ENCODE measurements at regions not wholly inside any gene's neighbourhood (a gene's known extent, or its start where the extent isn't known, plus 50 kb on each side); places are given as distances from the start of the nearest gene placed in this dataset.

- H3K9me3 Mint-ChIP-seq = peaks cover 0 to 6% (median 0%) of the 10 kb centered on the region in 6 donors
- H3K4me1 Mint-ChIP-seq = no peaks in the 10 kb centered on the region
- H3K27me3 Mint-ChIP-seq (ENCODE audit: low read depth in 3 of 3) = peaks cover 0 to 5% (median 2%) of the 10 kb centered on the region in 3 donors
- H3K36me3 Mint-ChIP-seq = peaks cover 0 to 7% (median 0%) of the 10 kb centered on the region in 3 donors
- DNase-seq = no peak
- no peak overlapping the region for H3K27ac Mint-ChIP-seq
- no peak overlapping the region for H3K4me3 Mint-ChIP-seq
Measured at GRCh38 chr6:156359912-156360311, 417.3 kb upstream of the ARID1B start.

- Mint-ChIP-seq H3K27me3 (ENCODE audit: low read depth in 3 of 3) (peaks cover 2 to 6% (median 5%) of the 10 kb centered on the region in 3 donors), H3K36me3 (peaks cover 0 to 7% (median 0%) of the 10 kb centered on the region in 3 donors), H3K4me1 (no peaks in the 10 kb centered on the region), H3K27ac (no peak overlapping the region), H3K4me3 (no peak overlapping the region), H3K9me3 (no peaks in the 10 kb centered on the region)
- DNase-seq = no peak
Measured at GRCh38 chr6:156352861-156353260, 424.3 kb upstream of the ARID1B start.

DNA sequence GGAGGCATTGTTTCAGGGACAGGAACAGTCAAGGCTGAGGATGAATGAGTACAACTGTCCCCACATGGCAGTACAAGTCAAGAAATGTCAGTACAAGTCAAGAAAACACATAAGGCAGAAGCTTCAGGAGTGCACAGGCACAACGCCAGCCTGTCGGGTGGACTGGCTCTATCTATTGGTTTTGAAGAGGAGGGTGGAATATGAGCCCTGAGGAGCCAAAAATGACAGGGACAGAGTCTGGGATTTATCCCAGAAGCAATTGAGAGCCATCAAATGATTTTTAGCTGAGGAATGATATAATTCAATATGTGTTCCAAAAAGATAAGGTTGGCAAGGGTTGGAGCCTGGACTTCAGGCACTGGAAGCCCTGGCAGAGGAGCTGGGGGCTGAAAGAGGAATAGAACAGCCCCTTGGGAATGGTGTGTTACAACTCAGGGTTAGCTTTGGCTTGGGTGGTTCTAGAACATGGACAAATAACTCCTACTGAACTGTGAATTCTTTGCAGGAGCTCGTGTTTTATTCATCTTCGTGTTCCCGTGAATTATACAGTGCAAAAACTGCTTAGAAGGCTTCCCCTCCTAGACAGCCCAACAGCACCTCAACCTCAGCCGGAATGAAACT lies 425.7 kb upstream of the ARID1B start:
- no peaks in the 10 kb centered on the region for H3K4me1 Mint-ChIP-seq
- H3K27me3 Mint-ChIP-seq (ENCODE audit: low read depth in 3 of 3) = peaks cover 2 to 6% (median 4%) of the 10 kb centered on the region in 3 donors
- H3K4me3 Mint-ChIP-seq = no peak overlapping the region
- DNase-seq = no peak
- no peak overlapping the region for H3K27ac Mint-ChIP-seq
- no peaks in the 10 kb centered on the region for H3K9me3 Mint-ChIP-seq
- no peaks in the 10 kb centered on the region for H3K36me3 Mint-ChIP-seq

- Mint-ChIP-seq H3K27ac (no peak overlapping the region), H3K27me3 (ENCODE audit: low read depth in 3 of 3) (peaks cover 2 to 6% (median 4%) of the 10 kb centered on the region in 3 donors)
Measured at GRCh38 chr6:156350337-156350736, 426.8 kb upstream of the ARID1B start.

DNA sequence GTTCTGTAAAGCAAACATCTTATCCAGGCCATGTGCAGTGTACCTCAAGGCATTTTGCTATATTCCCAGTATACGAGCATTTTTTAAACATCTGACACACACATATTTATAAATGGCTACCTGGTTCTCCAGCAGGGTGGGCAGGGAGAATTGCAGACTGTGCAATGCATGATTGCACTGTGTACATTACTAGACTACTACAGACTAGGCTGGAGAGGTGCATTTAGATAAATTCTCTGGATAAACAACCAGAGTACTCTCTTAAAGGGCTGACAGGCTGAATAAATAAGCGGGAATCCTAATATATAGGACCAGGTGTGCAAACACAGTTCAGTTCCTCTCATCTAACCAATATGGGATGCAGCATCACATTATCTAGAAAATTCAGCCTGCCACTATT lies 428.3 kb upstream of the ARID1B start:
- Mint-ChIP-seq H3K27ac (no peak overlapping the region), H3K9me3 (no peaks in the 10 kb centered on the region), H3K27me3 (ENCODE audit: low read depth in 3 of 3) (peaks cover 2 to 6% (median 4%) of the 10 kb centered on the region in 3 donors), H3K4me1 (peaks cover 5 to 6% of the 10 kb centered on the region in 2 donors), H3K36me3 (no peaks in the 10 kb centered on the region), H3K4me3 (no peak overlapping the region)
- DNase-seq = no peak

More at GRCh38 chr6:156350337-156350736, 426.8 kb upstream of the ARID1B start:
- Mint-ChIP-seq H3K4me1 (peaks cover 5 to 6% of the 10 kb centered on the region in 2 donors), H3K4me3 (no peak overlapping the region), H3K9me3 (no peaks in the 10 kb centered on the region), H3K36me3 (no peaks in the 10 kb centered on the region)
- DNase-seq = no peak

DNA sequence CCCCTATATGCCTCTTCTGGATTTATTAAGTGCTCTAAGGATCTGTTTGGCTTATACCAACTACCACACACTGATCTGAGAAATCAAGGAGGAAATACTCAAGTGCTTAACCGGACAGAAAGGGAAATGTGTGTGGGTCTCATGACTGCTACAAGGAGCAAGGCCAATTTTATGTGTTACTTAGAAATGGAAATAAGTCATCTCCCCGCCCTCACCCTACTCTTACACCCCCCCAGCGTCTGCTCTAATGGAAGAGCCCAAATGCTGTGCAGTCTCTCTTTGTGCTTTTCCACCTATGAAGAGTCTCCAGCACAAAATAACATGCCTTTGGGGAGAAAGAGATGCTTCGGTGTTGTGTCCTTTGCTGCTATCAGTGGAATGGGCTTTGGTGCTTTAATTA lies 428.8 kb upstream of the ARID1B start:
- no peaks in the 10 kb centered on the region for H3K9me3 Mint-ChIP-seq
- H3K4me3 Mint-ChIP-seq = no peak overlapping the region
- H3K36me3 Mint-ChIP-seq = no peaks in the 10 kb centered on the region
- peaks cover 5 to 6% of the 10 kb centered on the region in 2 donors for H3K4me1 Mint-ChIP-seq
- H3K27me3 Mint-ChIP-seq (ENCODE audit: low read depth in 3 of 3) = peaks cover 2 to 6% (median 4%) of the 10 kb centered on the region in 3 donors
- no peak overlapping the region for H3K27ac Mint-ChIP-seq
- no peak for DNase-seq

DNA sequence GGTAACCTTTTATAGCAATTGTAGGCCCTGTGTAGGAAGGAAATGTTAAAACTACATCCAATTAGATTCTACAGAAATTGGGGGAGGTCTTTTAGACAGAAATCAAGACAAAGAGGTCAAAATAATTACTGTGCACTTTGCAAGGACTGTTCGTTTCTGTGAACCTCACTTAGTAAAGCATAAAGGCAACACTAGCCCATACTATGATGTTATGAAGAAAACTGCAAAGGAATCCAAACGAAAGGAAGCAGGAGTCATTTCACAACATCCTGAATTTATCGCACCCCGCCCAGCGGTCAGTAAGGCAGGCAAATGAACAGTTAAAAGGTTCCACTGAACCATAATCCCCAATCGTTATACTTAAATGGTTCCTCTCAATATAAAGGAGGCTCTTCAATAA lies 429.5 kb upstream of the ARID1B start:
- Mint-ChIP-seq H3K4me3 (no peak overlapping the region), H3K27ac (no peak overlapping the region), H3K27me3 (ENCODE audit: low read depth in 3 of 3) (peaks cover 4 to 6% (median 5%) of the 10 kb centered on the region in 3 donors), H3K36me3 (no peaks in the 10 kb centered on the region), H3K4me1 (peaks cover 5 to 6% of the 10 kb centered on the region in 2 donors), H3K9me3 (no peaks in the 10 kb centered on the region)
- DNase-seq = no peak

DNA sequence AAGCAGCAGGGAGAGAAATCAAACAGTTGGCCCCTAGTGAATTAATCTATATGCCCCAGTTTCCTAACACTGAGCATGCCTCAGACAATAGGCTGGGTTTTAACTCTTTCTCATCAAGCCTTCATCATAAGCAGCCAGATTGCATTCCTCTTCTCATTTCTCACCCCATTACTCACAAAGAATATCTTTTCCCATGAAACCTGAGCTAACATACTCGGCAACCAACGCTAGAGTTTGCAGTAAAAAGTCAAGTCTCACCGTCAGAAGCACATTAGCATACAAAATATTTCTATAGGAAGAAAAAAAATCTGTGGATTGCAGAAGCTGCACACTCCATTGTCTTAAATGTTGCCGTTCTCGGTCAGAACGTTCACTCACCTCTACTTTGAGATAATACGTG lies 429.9 kb upstream of the ARID1B start:
- Mint-ChIP-seq H3K4me1 (peaks cover 5 to 6% of the 10 kb centered on the region in 2 donors), H3K4me3 (no peak overlapping the region), H3K27ac (no peak overlapping the region), H3K36me3 (no peaks in the 10 kb centered on the region), H3K27me3 (ENCODE audit: low read depth in 3 of 3) (peaks cover 4 to 6% (median 5%) of the 10 kb centered on the region in 3 donors), H3K9me3 (no peaks in the 10 kb centered on the region)
- no peak for DNase-seq

DNA sequence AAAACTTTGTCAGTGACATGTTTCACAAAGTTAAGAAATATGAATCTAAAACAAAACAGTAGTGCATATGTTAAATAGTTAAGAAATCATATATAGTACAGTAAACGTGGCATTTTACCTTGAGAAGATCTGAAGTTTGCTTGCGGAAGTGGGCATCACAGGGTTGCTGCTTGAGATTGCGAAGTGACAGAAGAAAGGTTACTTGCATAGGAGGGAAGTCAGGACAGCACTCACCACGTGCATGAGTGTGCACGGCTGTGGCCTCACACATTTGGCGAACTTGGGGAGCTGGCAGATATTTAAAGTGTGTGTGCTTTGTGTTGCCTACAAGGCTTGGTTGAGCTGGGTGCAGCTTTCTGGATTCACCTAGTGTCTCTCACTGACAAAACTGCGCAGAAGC lies 431.5 kb upstream of the ARID1B start:
- Mint-ChIP-seq H3K36me3 (no peaks in the 10 kb centered on the region), H3K27ac (no peak overlapping the region), H3K9me3 (peaks cover 0 to 3% (median 0%) of the 10 kb centered on the region in 6 donors), H3K4me3 (peak overlapping the region in 1 of 5 donors; percentile 0), H3K27me3 (ENCODE audit: low read depth in 3 of 3) (peaks cover 2 to 5% (median 4%) of the 10 kb centered on the region in 3 donors), H3K4me1 (peaks cover 5 to 6% of the 10 kb centered on the region in 2 donors)
- DNase-seq = no peak

GRCh38 chr6:156344491-156344890 lies 432.7 kb upstream of the ARID1B start:
- peaks cover 0 to 3% (median 0%) of the 10 kb centered on the region in 6 donors for H3K9me3 Mint-ChIP-seq
- no peak overlapping the region for H3K27ac Mint-ChIP-seq

DNA sequence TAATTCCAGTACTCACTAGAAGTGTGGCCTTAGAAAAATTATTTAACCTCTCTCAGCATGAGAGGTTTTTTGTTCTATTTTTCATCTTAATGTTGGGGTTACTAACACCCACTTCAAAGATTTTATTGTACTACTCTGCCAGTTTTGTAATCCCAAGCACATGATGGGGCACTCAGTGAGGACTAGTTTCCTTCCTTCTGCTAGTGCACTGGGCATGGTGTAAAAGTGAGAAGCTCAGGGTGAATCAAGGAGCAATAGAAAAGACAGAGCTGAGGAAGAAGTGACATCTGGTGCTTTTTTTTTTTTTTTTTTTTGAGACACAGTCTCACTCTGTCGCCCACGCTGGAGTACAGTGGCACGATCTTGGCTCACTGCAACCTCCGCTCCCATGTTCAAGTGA lies 439.4 kb upstream of the ARID1B start:
- Mint-ChIP-seq H3K36me3 (no peaks in the 10 kb centered on the region), H3K9me3 (peaks cover 6 to 8% (median 7%) of the 10 kb centered on the region in 6 donors), H3K4me3 (no peak overlapping the region), H3K4me1 (peaks cover 17 to 25% of the 10 kb centered on the region in 2 donors), H3K27me3 (ENCODE audit: low read depth in 3 of 3) (peaks cover 5 to 12% (median 10%) of the 10 kb centered on the region in 3 donors), H3K27ac (no peak overlapping the region)
- no peak for DNase-seq

More at GRCh38 chr6:156344491-156344890, 432.7 kb upstream of the ARID1B start:
- Mint-ChIP-seq H3K4me1 (peaks cover 5 to 6% of the 10 kb centered on the region in 2 donors), H3K36me3 (no peaks in the 10 kb centered on the region), H3K4me3 (no peak overlapping the region), H3K27me3 (ENCODE audit: low read depth in 3 of 3) (peaks cover 2 to 8% (median 5%) of the 10 kb centered on the region in 3 donors)
- DNase-seq = no peak

- DNase-seq = no peak
- H3K27me3 Mint-ChIP-seq (ENCODE audit: low read depth in 3 of 3) = peaks cover 5 to 12% (median 10%) of the 10 kb centered on the region in 3 donors
- H3K36me3 Mint-ChIP-seq = peaks cover 0 to 2% (median 0%) of the 10 kb centered on the region in 3 donors
Measured at GRCh38 chr6:156336733-156337132, 440.4 kb upstream of the ARID1B start.

GRCh38 chr6:156336089-156336488 lies 441.1 kb upstream of the ARID1B start:
- Mint-ChIP-seq H3K27ac (peak overlapping the region in 1 of 6 donors; percentile 37), H3K9me3 (peaks cover 9 to 25% (median 17%) of the 10 kb centered on the region in 6 donors), H3K27me3 (ENCODE audit: low read depth in 3 of 3) (peaks cover 5 to 10% (median 10%) of the 10 kb centered on the region in 3 donors), H3K4me1 (peaks cover 17 to 25% of the 10 kb centered on the region in 2 donors), H3K36me3 (peaks cover 0 to 5% (median under 1%) of the 10 kb centered on the region in 3 donors), H3K4me3 (peak overlapping the region in 1 of 5 donors; percentile 33)
- DNase-seq = peak; percentile 25 to 38 (median 36)

More at GRCh38 chr6:156336733-156337132, 440.4 kb upstream of the ARID1B start:
- H3K4me3 Mint-ChIP-seq = no peak overlapping the region
- H3K27ac Mint-ChIP-seq = no peak overlapping the region
- peaks cover 17 to 25% of the 10 kb centered on the region in 2 donors for H3K4me1 Mint-ChIP-seq
- H3K9me3 Mint-ChIP-seq = peaks cover 8 to 18% (median 12%) of the 10 kb centered on the region in 6 donors

- peaks cover 7 to 10% (median 10%) of the 10 kb centered on the region in 3 donors for H3K27me3 Mint-ChIP-seq (ENCODE audit: low read depth in 3 of 3)
- peak overlapping the region in 3 of 5 donors; percentile 2 to 46 (median 26) for H3K4me3 Mint-ChIP-seq
- no peak overlapping the region for H3K27ac Mint-ChIP-seq
- H3K9me3 Mint-ChIP-seq = peaks cover 9 to 29% (median 18%) of the 10 kb centered on the region in 6 donors
- peaks cover 0 to 5% (median 4%) of the 10 kb centered on the region in 3 donors for H3K36me3 Mint-ChIP-seq
- DNase-seq = peak; percentile 3 to 14 (median 14)
- peaks cover 17 to 25% of the 10 kb centered on the region in 2 donors for H3K4me1 Mint-ChIP-seq
Measured at GRCh38 chr6:156334966-156335365, 442.2 kb upstream of the ARID1B start.
